ENCODE measurements at regions not wholly inside any gene's neighbourhood (a gene's known extent, or its start where the extent isn't known, plus 50 kb on each side); places are given as distances from the start of the nearest gene placed in this dataset.

DNA sequence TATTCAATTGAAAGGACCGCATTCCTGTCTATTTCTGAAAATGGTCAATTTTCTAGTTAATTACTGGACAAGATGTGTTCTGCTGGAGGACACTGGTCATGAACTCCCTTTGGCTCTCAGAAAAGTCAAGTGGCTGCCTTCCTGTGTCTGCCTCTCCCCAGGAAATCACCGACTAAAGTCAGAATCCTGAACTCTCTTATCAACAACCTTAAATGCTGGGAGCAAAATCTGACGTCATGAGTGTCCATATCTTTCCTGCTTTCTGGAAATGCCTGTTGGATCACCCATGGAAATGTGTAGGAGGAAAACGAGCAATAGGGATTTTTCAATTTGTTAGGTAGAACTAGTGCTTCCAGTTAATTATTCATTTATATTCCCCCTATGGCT lies 53.5 kb upstream of the PLCB1 start:
- no peak for ATAC-seq (ENCODE audit: low read depth)
- DNase-seq (ENCODE audit: low spot score) = no peak
- TF ChIP-seq CTCF (IDR thresholded peaks at IDR 0.05; ENCODE audit: poor library complexity, severe bottlenecking) = no peak
- Histone ChIP-seq H3K36me3 (ENCODE audit: low read depth) (no peaks in the 10 kb centered on the region; the same call in 1 of the 2 replicates), H3K4me1 (ENCODE audit: insufficient read depth, poor library complexity, severe bottlenecking) (peaks cover 7% of the 10 kb centered on the region), H3K9me3 (ENCODE audit: severe bottlenecking) (no peaks in the 10 kb centered on the region), H3K4me3 (ENCODE audit: severe bottlenecking) (no peak overlapping the region), H3K27me3 (ENCODE audit: insufficient read depth, poor library complexity, severe bottlenecking) (no peaks in the 10 kb centered on the region), H3K27ac (ENCODE audit: poor library complexity, severe bottlenecking) (no peak overlapping the region)

DNA sequence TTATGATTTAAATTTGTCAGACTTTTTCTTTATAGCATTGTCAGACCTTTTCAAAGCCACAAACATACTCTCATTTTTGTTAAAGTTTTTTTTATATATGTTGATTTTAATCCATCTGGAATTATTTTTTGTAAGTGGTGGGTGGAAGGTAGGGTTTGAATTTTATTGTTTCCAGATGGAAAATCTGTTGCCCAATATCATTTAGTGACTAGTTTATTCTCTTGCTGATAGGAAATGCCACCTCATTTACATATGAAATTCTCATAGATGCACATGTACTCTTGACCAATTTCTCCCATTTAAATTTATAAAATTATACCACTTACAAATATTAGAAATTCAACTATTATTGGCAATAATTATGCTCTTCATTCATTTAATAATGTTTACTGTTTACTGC lies 52.1 kb upstream of the PLCB1 start:
- Histone ChIP-seq H3K36me3 (ENCODE audit: low read depth) (no peaks in the 10 kb centered on the region; the same call in 1 of the 2 replicates), H3K27me3 (ENCODE audit: insufficient read depth, poor library complexity, severe bottlenecking) (no peaks in the 10 kb centered on the region), H3K4me3 (ENCODE audit: severe bottlenecking) (no peak overlapping the region), H3K4me1 (ENCODE audit: insufficient read depth, poor library complexity, severe bottlenecking) (no peaks in the 10 kb centered on the region), H3K9me3 (ENCODE audit: severe bottlenecking) (no peaks in the 10 kb centered on the region), H3K27ac (ENCODE audit: poor library complexity, severe bottlenecking) (no peak overlapping the region)
- DNase-seq (ENCODE audit: low spot score) (no peak), ATAC-seq (ENCODE audit: low read depth) (no peak)
- no peak for TF ChIP-seq CTCF (IDR thresholded peaks at IDR 0.05; ENCODE audit: poor library complexity, severe bottlenecking)

DNA sequence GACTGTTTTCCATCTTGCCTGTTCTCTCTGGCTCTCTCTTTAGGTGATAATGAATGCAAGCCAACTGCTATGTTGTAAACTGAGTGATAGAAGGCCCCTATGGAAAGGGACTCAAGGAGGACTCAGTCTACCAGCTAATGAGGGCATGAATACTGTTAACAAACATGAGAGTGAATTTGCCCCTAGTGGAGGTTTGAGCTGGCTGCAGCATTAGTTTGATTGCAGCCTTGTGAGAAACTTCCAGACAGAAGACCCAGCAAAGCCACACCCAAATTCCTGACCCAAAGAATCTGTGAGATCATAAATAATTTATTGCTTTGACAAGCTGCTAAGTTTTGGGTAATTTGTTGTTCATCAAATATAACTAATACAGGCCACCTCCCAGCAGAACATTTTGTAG lies 50.0 kb upstream of the PLCB1 start:
- no peak overlapping the region for H3K4me3 ChIP-seq (ENCODE audit: severe bottlenecking)
- H3K4me1 ChIP-seq (ENCODE audit: insufficient read depth, poor library complexity, severe bottlenecking) = no peaks in the 10 kb centered on the region
- ATAC-seq (ENCODE audit: low read depth) (peak; percentile 56; the same call in 2 of the 3 replicates), DNase-seq (ENCODE audit: low spot score) (no peak)
- H3K27me3 ChIP-seq (ENCODE audit: insufficient read depth, poor library complexity, severe bottlenecking) = peaks cover 3% of the 10 kb centered on the region
- H3K9me3 ChIP-seq (ENCODE audit: severe bottlenecking) = no peaks in the 10 kb centered on the region
- H3K36me3 ChIP-seq (ENCODE audit: low read depth) = no peaks in the 10 kb centered on the region; the same call in 1 of the 2 replicates
- no peak for TF ChIP-seq CTCF (IDR thresholded peaks at IDR 0.05; ENCODE audit: poor library complexity, severe bottlenecking)
- H3K27ac ChIP-seq (ENCODE audit: poor library complexity, severe bottlenecking) = no peak overlapping the region
